ENCODE measurements at regions not wholly inside any gene's neighbourhood (a gene's known extent, or its start where the extent isn't known, plus 50 kb on each side); places are given as distances from the start of the nearest gene placed in this dataset.

DNA sequence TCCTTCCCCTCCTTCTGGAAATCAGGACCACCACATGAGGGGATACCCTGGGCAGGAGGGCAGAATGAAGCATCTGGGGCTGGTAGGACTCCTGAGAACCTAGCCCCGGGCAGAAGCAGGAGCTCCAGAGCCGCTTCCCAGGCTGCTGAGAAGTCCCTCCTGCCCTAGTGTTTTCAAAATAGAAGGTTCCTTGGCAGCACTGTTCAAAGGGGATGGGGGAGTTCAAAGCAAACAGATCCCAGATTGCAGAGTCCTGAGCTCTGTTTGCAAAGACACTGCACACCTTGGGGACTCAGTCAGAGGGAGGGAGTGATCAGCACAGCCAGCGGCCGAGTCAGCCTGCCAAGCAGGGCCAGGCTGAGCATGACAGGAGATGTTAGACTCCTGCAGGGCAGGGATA, 177.8 kb downstream of the PTPRU start:
- no peak for DNase-seq (ENCODE audit: low spot score in 2 of 2)
- no peaks in the 10 kb centered on the region for H3K9me3 ChIP-seq
- no peak overlapping the region for H3K27ac ChIP-seq
- peaks cover 0 to 6% of the 10 kb centered on the region in 2 donors for H3K27me3 ChIP-seq
- H3K4me3 ChIP-seq = no peak overlapping the region
- 61% methylated on average over 4 of the region's 4 CpGs; no CpG with 5 or more reads in 1 of the 2 donors for WGBS, 2 donors
- no peaks in the 10 kb centered on the region for H3K36me3 ChIP-seq
- TF ChIP-seq POLR2A (IDR thresholded peaks at IDR 0.05) (no peak), EP300 (IDR thresholded peaks at IDR 0.05) (no peak)
- TF ChIP-seq, protein P1, sequence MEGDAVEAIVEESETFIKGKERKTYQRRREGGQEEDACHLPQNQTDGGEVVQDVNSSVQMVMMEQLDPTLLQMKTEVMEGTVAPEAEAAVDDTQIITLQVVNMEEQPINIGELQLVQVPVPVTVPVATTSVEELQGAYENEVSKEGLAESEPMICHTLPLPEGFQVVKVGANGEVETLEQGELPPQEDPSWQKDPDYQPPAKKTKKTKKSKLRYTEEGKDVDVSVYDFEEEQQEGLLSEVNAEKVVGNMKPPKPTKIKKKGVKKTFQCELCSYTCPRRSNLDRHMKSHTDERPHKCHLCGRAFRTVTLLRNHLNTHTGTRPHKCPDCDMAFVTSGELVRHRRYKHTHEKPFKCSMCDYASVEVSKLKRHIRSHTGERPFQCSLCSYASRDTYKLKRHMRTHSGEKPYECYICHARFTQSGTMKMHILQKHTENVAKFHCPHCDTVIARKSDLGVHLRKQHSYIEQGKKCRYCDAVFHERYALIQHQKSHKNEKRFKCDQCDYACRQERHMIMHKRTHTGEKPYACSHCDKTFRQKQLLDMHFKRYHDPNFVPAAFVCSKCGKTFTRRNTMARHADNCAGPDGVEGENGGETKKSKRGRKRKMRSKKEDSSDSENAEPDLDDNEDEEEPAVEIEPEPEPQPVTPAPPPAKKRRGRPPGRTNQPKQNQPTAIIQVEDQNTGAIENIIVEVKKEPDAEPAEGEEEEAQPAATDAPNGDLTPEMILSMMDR (IDR thresholded peaks at IDR 0.05) = no peak
- H3K4me1 ChIP-seq = peaks cover 0 to 7% (median 0%) of the 10 kb centered on the region in 4 donors

GRCh38 chr1:29413661-29414060, 177.3 kb downstream of the PTPRU start:
- Histone ChIP-seq H3K27ac (no peak overlapping the region), H3K27me3 (peaks cover 0 to 6% of the 10 kb centered on the region in 2 donors), H3K9me3 (no peaks in the 10 kb centered on the region), H3K4me3 (no peak overlapping the region), H3K4me1 (peaks cover 0 to 7% (median 0%) of the 10 kb centered on the region in 4 donors), H3K36me3 (no peaks in the 10 kb centered on the region)
- 69 to 77% methylated on average over 10 of the region's 10 CpGs for WGBS, 2 donors
- DNase-seq (ENCODE audit: low spot score in 2 of 2) = no peak
- TF ChIP-seq EP300 (IDR thresholded peaks at IDR 0.05) = no peak
- no peak for TF ChIP-seq POLR2A (IDR thresholded peaks at IDR 0.05)
- TF ChIP-seq, protein P1 (IDR thresholded peaks at IDR 0.05) = no peak

DNA sequence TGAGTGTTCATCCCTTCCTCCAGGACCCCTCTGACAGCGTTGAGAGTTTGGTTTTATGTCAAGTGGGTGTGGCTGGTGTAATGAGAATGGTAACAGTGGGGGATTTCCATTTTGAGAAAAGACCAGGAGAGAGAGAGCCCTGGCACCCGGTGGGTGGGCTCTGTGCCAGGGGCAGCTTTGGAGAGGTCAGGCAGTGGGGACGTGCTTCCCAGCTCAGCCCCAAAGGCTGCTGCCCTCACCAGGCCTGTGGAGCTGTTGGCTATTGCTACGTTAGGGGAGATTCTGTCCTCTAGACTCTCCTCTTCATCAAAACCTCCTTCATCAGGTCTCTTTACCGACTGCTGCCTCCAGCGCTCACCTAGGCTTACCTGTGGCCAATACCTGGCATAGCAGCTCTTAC, 176.3 kb downstream of the PTPRU start:
- WGBS, 2 donors = 48 to 52% methylated on average over 6 of the region's 6 CpGs
- TF ChIP-seq EP300 (IDR thresholded peaks at IDR 0.05) = no peak
- TF ChIP-seq, protein P1 (IDR thresholded peaks at IDR 0.05) = no peak
- Histone ChIP-seq H3K4me3 (no peak overlapping the region), H3K27me3 (peaks cover 0 to 6% of the 10 kb centered on the region in 2 donors), H3K4me1 (peaks cover 0 to 7% (median 0%) of the 10 kb centered on the region in 4 donors), H3K36me3 (no peaks in the 10 kb centered on the region), H3K9me3 (no peaks in the 10 kb centered on the region), H3K27ac (no peak overlapping the region)
- DNase-seq (ENCODE audit: low spot score in 2 of 2) = no peak

DNA sequence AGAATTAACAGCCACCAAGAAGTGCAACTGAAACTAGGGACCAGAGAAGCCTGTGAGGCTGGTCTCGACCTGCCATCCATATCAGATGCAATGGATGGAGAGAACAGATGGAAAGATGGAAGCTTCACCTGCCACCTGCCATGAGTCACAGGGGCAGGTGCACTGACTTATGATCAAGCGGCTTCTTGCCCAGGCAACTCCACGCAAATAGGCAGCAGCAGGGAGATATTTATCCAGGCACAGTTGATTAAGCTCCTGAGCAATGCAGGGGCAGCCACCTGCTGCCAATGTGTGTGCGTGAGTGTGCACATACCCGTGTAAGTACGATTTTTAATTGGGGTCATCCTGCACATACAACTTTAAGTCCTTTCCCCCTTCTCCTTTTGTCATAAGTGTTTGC, 174.2 kb downstream of the PTPRU start:
- 75 to 82% methylated on average over 6 of the region's 6 CpGs for WGBS, 2 donors
- no peaks in the 10 kb centered on the region for H3K4me1 ChIP-seq
- H3K27ac ChIP-seq = no peak overlapping the region
- no peaks in the 10 kb centered on the region for H3K9me3 ChIP-seq
- no peak overlapping the region for H3K4me3 ChIP-seq
- H3K36me3 ChIP-seq = no peaks in the 10 kb centered on the region
- no peak for TF ChIP-seq POLR2A (IDR thresholded peaks at IDR 0.05)
- no peak for TF ChIP-seq EP300 (IDR thresholded peaks at IDR 0.05)
- TF ChIP-seq, protein P1 (IDR thresholded peaks at IDR 0.05) = no peak
- no peak for DNase-seq (ENCODE audit: low spot score in 2 of 2)
- H3K27me3 ChIP-seq = peaks cover 0 to 6% of the 10 kb centered on the region in 2 donors

DNA sequence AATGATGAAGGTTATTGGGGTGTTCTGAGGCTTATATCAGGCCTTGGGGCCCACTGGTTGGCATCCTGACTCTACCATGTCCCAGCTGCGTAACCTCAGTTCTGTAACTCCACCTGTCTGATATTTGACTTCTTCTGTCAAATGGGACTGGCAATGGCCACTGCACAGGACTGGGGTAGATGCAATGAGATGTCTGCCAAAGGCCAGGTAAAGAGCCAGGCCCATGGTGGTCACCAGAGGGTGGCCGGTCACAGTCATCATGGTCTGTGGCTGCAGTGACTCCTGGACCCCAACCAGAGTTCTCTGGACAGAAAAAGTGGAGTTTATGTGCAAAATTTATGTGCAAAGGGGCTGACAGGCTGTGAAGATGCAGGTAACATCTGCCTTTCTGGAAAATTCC, 173.3 kb downstream of the PTPRU start:
- DNase-seq (ENCODE audit: low spot score in 2 of 2) = no peak
- Histone ChIP-seq H3K36me3 (no peaks in the 10 kb centered on the region), H3K4me3 (no peak overlapping the region), H3K27me3 (peaks cover 0 to 6% of the 10 kb centered on the region in 2 donors), H3K9me3 (peaks cover 0 to 8% (median 0%) of the 10 kb centered on the region in 4 donors), H3K4me1 (no peaks in the 10 kb centered on the region), H3K27ac (no peak overlapping the region)
- WGBS, 2 donors = 58 to 83% methylated on average over 2 of the region's 2 CpGs
- TF ChIP-seq, protein P1 (IDR thresholded peaks at IDR 0.05) = no peak
- TF ChIP-seq POLR2A (IDR thresholded peaks at IDR 0.05) (no peak), EP300 (IDR thresholded peaks at IDR 0.05) (no peak)
